PFSK-1 (cell line): ENCODE measurements at regions not wholly inside any gene's neighbourhood (a gene's known extent, or its start where the extent isn't known, plus 50 kb on each side); places are given as distances from the start of the nearest gene placed in this dataset.

Experiments used
- FOXP2 ChIP-seq: optimal IDR thresholded peaks from 2 replicates; pipeline ENCODE3; 2011; ENCODE audit warnings: borderline replicate concordance, control low read depth, inconsistent platforms; ENCODE audit not compliant: insufficient read depth; ENCODE audit errors: extremely low read length, extremely low read depth
- POLR2AphosphoS5 ChIP-seq: IDR thresholded peaks from 2 replicates; pipeline ENCODE4 v1.6.1; 2012; ENCODE audit warnings: low read depth, mild to moderate bottlenecking, control low read depth, low read length, moderate library complexity
- SIN3A ChIP-seq: IDR thresholded peaks from 2 replicates; pipeline ENCODE4 v1.6.1; 2012; ENCODE audit warnings: mild to moderate bottlenecking, low read length, moderate library complexity, borderline replicate concordance; ENCODE audit not compliant: insufficient read depth
- TAF1 ChIP-seq: IDR thresholded peaks from 2 replicates; pipeline ENCODE4 v1.6.1; 2012; ENCODE audit warnings: low read length, control low read depth, borderline replicate concordance; ENCODE audit not compliant: insufficient read depth
- TF ChIP-seq, protein P1 (sequence below), 2 experiments: IDR thresholded peaks; 2 replicates each; pipeline versions ENCODE4 v1.6.1 to v1.8.0; 2011 to 2012; ENCODE audit warnings: low read depth in 2 of 2, low read length in 2 of 2, control low read depth in 1 of 2, inconsistent platforms in 1 of 2, mild to moderate bottlenecking in 1 of 2, moderate library complexity in 1 of 2; ENCODE audit not compliant: insufficient read depth in 1 of 2

GRCh38 chr4:111216791-111217190, 593.9 kb upstream of the PITX2 start:
- TF ChIP-seq POLR2AphosphoS5 (no peak), TAF1 (no peak), SIN3A (no peak), FOXP2 (no peak)
- TF ChIP-seq, protein P1, sequence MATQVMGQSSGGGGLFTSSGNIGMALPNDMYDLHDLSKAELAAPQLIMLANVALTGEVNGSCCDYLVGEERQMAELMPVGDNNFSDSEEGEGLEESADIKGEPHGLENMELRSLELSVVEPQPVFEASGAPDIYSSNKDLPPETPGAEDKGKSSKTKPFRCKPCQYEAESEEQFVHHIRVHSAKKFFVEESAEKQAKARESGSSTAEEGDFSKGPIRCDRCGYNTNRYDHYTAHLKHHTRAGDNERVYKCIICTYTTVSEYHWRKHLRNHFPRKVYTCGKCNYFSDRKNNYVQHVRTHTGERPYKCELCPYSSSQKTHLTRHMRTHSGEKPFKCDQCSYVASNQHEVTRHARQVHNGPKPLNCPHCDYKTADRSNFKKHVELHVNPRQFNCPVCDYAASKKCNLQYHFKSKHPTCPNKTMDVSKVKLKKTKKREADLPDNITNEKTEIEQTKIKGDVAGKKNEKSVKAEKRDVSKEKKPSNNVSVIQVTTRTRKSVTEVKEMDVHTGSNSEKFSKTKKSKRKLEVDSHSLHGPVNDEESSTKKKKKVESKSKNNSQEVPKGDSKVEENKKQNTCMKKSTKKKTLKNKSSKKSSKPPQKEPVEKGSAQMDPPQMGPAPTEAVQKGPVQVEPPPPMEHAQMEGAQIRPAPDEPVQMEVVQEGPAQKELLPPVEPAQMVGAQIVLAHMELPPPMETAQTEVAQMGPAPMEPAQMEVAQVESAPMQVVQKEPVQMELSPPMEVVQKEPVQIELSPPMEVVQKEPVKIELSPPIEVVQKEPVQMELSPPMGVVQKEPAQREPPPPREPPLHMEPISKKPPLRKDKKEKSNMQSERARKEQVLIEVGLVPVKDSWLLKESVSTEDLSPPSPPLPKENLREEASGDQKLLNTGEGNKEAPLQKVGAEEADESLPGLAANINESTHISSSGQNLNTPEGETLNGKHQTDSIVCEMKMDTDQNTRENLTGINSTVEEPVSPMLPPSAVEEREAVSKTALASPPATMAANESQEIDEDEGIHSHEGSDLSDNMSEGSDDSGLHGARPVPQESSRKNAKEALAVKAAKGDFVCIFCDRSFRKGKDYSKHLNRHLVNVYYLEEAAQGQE (IDR thresholded peaks at IDR 0.05; ENCODE audit: insufficient read depth in 1 of 2, low read depth in 2 of 2, low read length in 2 of 2) = no peak
